GM19452 (cell line): ENCODE measurements at regions not wholly inside any gene's neighbourhood (a gene's known extent, or its start where the extent isn't known, plus 50 kb on each side); places are given as distances from the start of the nearest gene placed in this dataset.
"Not testable (repeated sequence)": the region's sequence is repeated elsewhere in the genome, so short reads cannot be mapped to it uniquely, and the experiment has no call there.

Source experiments
- ATAC-seq: cut with Tn5 transposase; IDR thresholded peaks from one replicate; pipeline ENCODE4 v1.9.1; 2021; ENCODE audit not compliant: unreplicated experiment

GRCh38 chr9:94188246-94188645, 70.9 kb upstream of the ZNF169 start:
- no peak for ATAC-seq

- not testable (repeated sequence) for ATAC-seq
Observed at GRCh38 chr9:94191706-94192105, 67.4 kb upstream of the ZNF169 start.

GRCh38 chr9:94198414-94198813, 60.7 kb upstream of the ZNF169 start:
- no peak for ATAC-seq

- no peak for ATAC-seq
Observed at GRCh38 chr9:94199776-94200175, 59.3 kb upstream of the ZNF169 start.

GRCh38 chr9:94204174-94204573, 54.9 kb upstream of the ZNF169 start:
- no peak for ATAC-seq

- no peak for ATAC-seq
Observed at GRCh38 chr9:94207781-94208180, 51.3 kb upstream of the ZNF169 start.
